Vagina (tissue), 2 donors: ENCODE measurements at regions not wholly inside any gene's neighbourhood (a gene's known extent, or its start where the extent isn't known, plus 50 kb on each side); places are given as distances from the start of the nearest gene placed in this dataset.

ENCODE experiments used
- CTCF ChIP-seq, 3 experiments: fragments of 450-650 bp in 2 of 3; fragments of 200-600 bp in 1 of 3; sonication (generic) in 1 of 3; IDR thresholded peaks; one replicate each; pipeline ENCODE4 v1.5.1; 2017 to 2019; ENCODE audit warnings: antibody characterized with exemption in 3 of 3, mild to moderate bottlenecking in 2 of 3, moderate library complexity in 2 of 3
- POLR2A ChIP-seq, 2 donors: fragments of 450-650 bp; IDR thresholded peaks; one replicate each; pipeline ENCODE4 v1.6.1; 2017; ENCODE audit warnings: antibody characterized with exemption in 2 of 2, mild to moderate bottlenecking in 2 of 2, moderate library complexity in 2 of 2

- TF ChIP-seq CTCF (IDR thresholded peaks at IDR 0.05), result no peak
- no peak for TF ChIP-seq POLR2A (IDR thresholded peaks at IDR 0.05)
Observed at GRCh38 chr13:44855860-44856259, 133.4 kb downstream of the NUFIP1 start.
